Sigmoid colon (tissue), 4 donors: ENCODE measurements at regions not wholly inside any gene's neighbourhood (a gene's known extent, or its start where the extent isn't known, plus 50 kb on each side); places are given as distances from the start of the nearest gene placed in this dataset.

Experiments used
- CTCF ChIP-seq, 4 experiments: fragments of 450-650 bp in 3 of 4; fragments of 200-600 bp in 1 of 4; IDR thresholded peaks; one replicate each; pipeline ENCODE4 v1.5.1; 2016 to 2019; ENCODE audit warnings: antibody characterized with exemption in 4 of 4, mild to moderate bottlenecking in 3 of 4, moderate library complexity in 2 of 4
- EP300 ChIP-seq, 4 donors: sonication (generic); formaldehyde crosslinking; IDR thresholded peaks; one replicate each; pipeline ENCODE4 v1.6.1; 2017; ENCODE audit warnings: antibody characterized with exemption in 4 of 4
- POLR2A ChIP-seq, 2 donors: fragments of 450-650 bp; IDR thresholded peaks; one replicate each; pipeline ENCODE4 v1.6.1; 2016; ENCODE audit warnings: antibody characterized with exemption in 2 of 2, mild to moderate bottlenecking in 2 of 2, moderate library complexity in 2 of 2

- TF ChIP-seq CTCF (IDR thresholded peaks at IDR 0.05): no peak
- no peak for TF ChIP-seq POLR2A (IDR thresholded peaks at IDR 0.05)
- TF ChIP-seq EP300 (IDR thresholded peaks at IDR 0.05): no peak
Observed at GRCh38 chr2:47697000-47697601, 85.8 kb upstream of the MSH6 start.
